ENCODE measurements at regions not wholly inside any gene's neighbourhood (a gene's known extent, or its start where the extent isn't known, plus 50 kb on each side); places are given as distances from the start of the nearest gene placed in this dataset.

- H3K27ac ChIP-seq: no peak overlapping the region
- intact Hi-C loops (cut with DNase I): no loop called here
- no peak for TF ChIP-seq CTCF (IDR thresholded peaks at IDR 0.05)
- H3K36me3 ChIP-seq: no peaks in the 10 kb centered on the region
- peak; percentile 69 for ATAC-seq
- H3K27me3 ChIP-seq: no peaks in the 10 kb centered on the region
- no peaks in the 10 kb centered on the region for H3K4me1 ChIP-seq
- no peaks in the 10 kb centered on the region for H3K9me3 ChIP-seq
- H3K4me3 ChIP-seq: no peak overlapping the region
- no peak for DNase-seq
Measured at GRCh38 chrX:1912193-1912592, 297.3 kb downstream of the ASMT start.

- no peak overlapping the region for H3K27ac ChIP-seq
- intact Hi-C loops (cut with DNase I): no loop called here
- no peaks in the 10 kb centered on the region for H3K9me3 ChIP-seq
- ATAC-seq: no peak
- no peak for DNase-seq
- H3K4me3 ChIP-seq: no peak overlapping the region
- no peak for TF ChIP-seq CTCF (IDR thresholded peaks at IDR 0.05)
- H3K27me3 ChIP-seq: no peaks in the 10 kb centered on the region
- H3K36me3 ChIP-seq: no peaks in the 10 kb centered on the region
- no peaks in the 10 kb centered on the region for H3K4me1 ChIP-seq
Measured at GRCh38 chrX:1914606-1915365, 299.9 kb downstream of the ASMT start.

- H3K4me1 ChIP-seq: no peaks in the 10 kb centered on the region
- no peak overlapping the region for H3K4me3 ChIP-seq
- H3K36me3 ChIP-seq: no peaks in the 10 kb centered on the region
- no peaks in the 10 kb centered on the region for H3K27me3 ChIP-seq
- no peak for ATAC-seq
- no peak overlapping the region for H3K27ac ChIP-seq
- intact Hi-C loops (cut with DNase I): no loop called here
- TF ChIP-seq CTCF (IDR thresholded peaks at IDR 0.05): no peak
- no peak for DNase-seq
- H3K9me3 ChIP-seq: no peaks in the 10 kb centered on the region
Measured at GRCh38 chrX:1918780-1919179, 303.9 kb downstream of the ASMT start.

GRCh38 chrX:1925053-1925481 lies 310.2 kb downstream of the ASMT start:
- no peak for TF ChIP-seq CTCF (IDR thresholded peaks at IDR 0.05)
- intact Hi-C loops (cut with DNase I): no loop called here
- Histone ChIP-seq H3K27me3 (no peaks in the 10 kb centered on the region), H3K9me3 (no peaks in the 10 kb centered on the region), H3K4me3 (no peak overlapping the region), H3K4me1 (no peaks in the 10 kb centered on the region), H3K27ac (no peak overlapping the region), H3K36me3 (no peaks in the 10 kb centered on the region)
- no peak for ATAC-seq
- DNase-seq: no peak

GRCh38 chrX:1928805-1929204 lies 313.9 kb downstream of the ASMT start:
- H3K27ac ChIP-seq: no peak overlapping the region
- TF ChIP-seq CTCF (IDR thresholded peaks at IDR 0.05): no peak
- H3K4me3 ChIP-seq: no peak overlapping the region
- ATAC-seq (no peak), DNase-seq (no peak)
- H3K27me3 ChIP-seq: no peaks in the 10 kb centered on the region
- no peaks in the 10 kb centered on the region for H3K4me1 ChIP-seq
- no peaks in the 10 kb centered on the region for H3K36me3 ChIP-seq
- H3K9me3 ChIP-seq: no peaks in the 10 kb centered on the region
- intact Hi-C loops (cut with DNase I): no loop called here

- Histone ChIP-seq H3K36me3 (no peaks in the 10 kb centered on the region), H3K4me1 (no peaks in the 10 kb centered on the region), H3K4me3 (no peak overlapping the region), H3K9me3 (no peaks in the 10 kb centered on the region), H3K27me3 (no peaks in the 10 kb centered on the region), H3K27ac (no peak overlapping the region)
- TF ChIP-seq CTCF (IDR thresholded peaks at IDR 0.05): no peak
- intact Hi-C loops (cut with DNase I): no loop called here
- DNase-seq: no peak
- ATAC-seq: no peak
Measured at GRCh38 chrX:1932231-1932630, 317.4 kb downstream of the ASMT start.

Data from upper lobe of right lung (tissue), 1 donor.